Liver (tissue), 8 donors: ENCODE measurements at regions not wholly inside any gene's neighbourhood (a gene's known extent, or its start where the extent isn't known, plus 50 kb on each side); places are given as distances from the start of the nearest gene placed in this dataset.

ENCODE experiments used
- DNase-seq: peaks from one replicate; pipeline ENCODE4 v3.0.0-alpha.2; 2017; ENCODE audit warnings: low spot score
- H3K27ac ChIP-seq, 2 donors: one replicate each; pipeline ENCODE4 v1.7.0; 2013; ENCODE audit warnings: inconsistent platforms in 2 of 2, low read length in 2 of 2, control low read depth in 1 of 2, low read depth in 1 of 2, mild to moderate bottlenecking in 1 of 2
- H3K27me3 ChIP-seq, 4 donors: one replicate each; pipeline versions ENCODE4 v1.6.1 to v1.7.0; 2013; ENCODE audit warnings: low read length in 3 of 4, inconsistent platforms in 1 of 4, mild to moderate bottlenecking in 1 of 4, moderate library complexity in 1 of 4; ENCODE audit not compliant: control insufficient read depth in 4 of 4, insufficient read depth in 4 of 4
- H3K36me3 ChIP-seq, 4 donors: one replicate each; pipeline versions ENCODE4 v1.6.1 to v1.7.0; 2013; ENCODE audit warnings: low read length in 3 of 4, mild to moderate bottlenecking in 3 of 4, low read depth in 1 of 4, moderate library complexity in 1 of 4; ENCODE audit not compliant: control insufficient read depth in 4 of 4, insufficient read depth in 3 of 4
- H3K4me1 ChIP-seq, 4 donors: one replicate each; pipeline versions ENCODE4 v1.6.1 to v1.7.0; 2013; ENCODE audit warnings: low read length in 3 of 4, mild to moderate bottlenecking in 3 of 4, moderate library complexity in 1 of 4; ENCODE audit not compliant: control insufficient read depth in 4 of 4, insufficient read depth in 4 of 4
- H3K4me3 ChIP-seq, 3 donors: one replicate each; pipeline versions ENCODE4 v1.6.1 to v1.7.0; 2013; ENCODE audit warnings: low read length in 3 of 3, control low read depth in 1 of 3, low read depth in 1 of 3, mild to moderate bottlenecking in 1 of 3
- H3K9ac ChIP-seq, 2 donors: one replicate each; pipeline ENCODE4 v1.7.0; 2013; ENCODE audit warnings: low read length in 2 of 2, mild to moderate bottlenecking in 2 of 2, moderate library complexity in 2 of 2, control low read depth in 1 of 2, low read depth in 1 of 2
- H3K9me3 ChIP-seq, 4 donors: one replicate each; pipeline versions ENCODE4 v1.6.1 to v1.7.0; 2013; ENCODE audit warnings: low read length in 3 of 4; ENCODE audit not compliant: control insufficient read depth in 4 of 4
- CTCF ChIP-seq: fragments of 150-350 bp; IDR thresholded peaks from 2 replicates; pipeline ENCODE4 v1.5.1; 2017; ENCODE audit warnings: improper control_type of control experiment, low read depth, low read length; ENCODE audit not compliant: missing input control
- EGR1 ChIP-seq, 2 donors: IDR thresholded peaks; 2 replicates each; pipeline ENCODE4 v1.6.1; 2016 to 2018; ENCODE audit warnings: antibody characterized with exemption in 2 of 2, low read depth in 2 of 2
- FOXA2 ChIP-seq: IDR thresholded peaks from 2 replicates; pipeline ENCODE4 v1.6.1; 2016; ENCODE audit warnings: antibody characterized with exemption
- GABPA ChIP-seq, 2 donors: IDR thresholded peaks in 1 of 2; conservative IDR thresholded peaks in 1 of 2; 2 replicates each; pipeline ENCODE4 v1.6.1; 2016; ENCODE audit warnings: antibody characterized with exemption in 2 of 2, mild to moderate bottlenecking in 1 of 2, moderate library complexity in 1 of 2
- HNF4A ChIP-seq, 2 donors: conservative IDR thresholded peaks; 2 replicates each; pipeline ENCODE4 v1.6.1; 2016; ENCODE audit warnings: antibody characterized with exemption in 2 of 2, mild to moderate bottlenecking in 2 of 2
- HNF4G ChIP-seq: IDR thresholded peaks from 2 replicates; pipeline ENCODE4 v1.6.1; 2016; ENCODE audit warnings: antibody characterized with exemption
- JUND ChIP-seq, 2 donors: IDR thresholded peaks; 2 replicates each; pipeline ENCODE4 v1.6.1; 2016; ENCODE audit warnings: antibody characterized with exemption in 2 of 2
- MAX ChIP-seq: IDR thresholded peaks from 2 replicates; pipeline ENCODE4 v1.6.1; 2016; ENCODE audit warnings: antibody characterized with exemption
- NR2F2 ChIP-seq: IDR thresholded peaks from 2 replicates; pipeline ENCODE4 v1.6.1; 2016; ENCODE audit warnings: antibody characterized with exemption
- RAD21 ChIP-seq, 2 donors: IDR thresholded peaks; 2 replicates each; pipeline ENCODE4 v1.6.1; 2016; ENCODE audit warnings: antibody characterized with exemption in 2 of 2, mild to moderate bottlenecking in 2 of 2
- REST ChIP-seq: IDR thresholded peaks from 2 replicates; pipeline ENCODE4 v1.6.1; 2016; ENCODE audit warnings: antibody characterized with exemption, mild to moderate bottlenecking
- RXRA ChIP-seq, 2 donors: IDR thresholded peaks; 2 replicates each; pipeline ENCODE4 v1.6.1; 2017 to 2018; ENCODE audit warnings: antibody characterized with exemption in 2 of 2, mild to moderate bottlenecking in 1 of 2
- SP1 ChIP-seq: IDR thresholded peaks from 2 replicates; pipeline ENCODE4 v1.6.1; 2018; ENCODE audit warnings: antibody characterized with exemption, mild to moderate bottlenecking
- TAF1 ChIP-seq: conservative IDR thresholded peaks from 2 replicates; pipeline ENCODE4 v1.6.1; 2016; ENCODE audit warnings: antibody characterized with exemption, mild to moderate bottlenecking
- ZBTB33 ChIP-seq: IDR thresholded peaks from 2 replicates; pipeline ENCODE4 v1.6.1; 2016; ENCODE audit warnings: antibody characterized with exemption
- WGBS: extraction: QIAGEN DNeasy Blood & Tissue Kit; methylation state at CpG from one replicate; pipeline ENCODE4 v1.1.7; 2013; 5-methylcytosine and 5-hydroxymethylcytosine counted together
- donor health status: healthy.
- donor health status: healthy.
- donor health status: healthy.
- donor health status: healthy.
- donor health status: healthy.

- H3K27ac ChIP-seq = no peak overlapping the region
- H3K27me3 ChIP-seq = no peaks in the 10 kb centered on the region
- H3K4me3 ChIP-seq = no peak overlapping the region
- no peaks in the 10 kb centered on the region for H3K4me1 ChIP-seq
- TF ChIP-seq NR2F2 (no peak), EGR1 (IDR thresholded peaks at IDR 0.05; ENCODE audit: low read depth in 2 of 2) (no peak), ZBTB33 (no peak), SP1 (no peak), TAF1 (no peak), REST (no peak), CTCF (no peak), HNF4G (no peak), RAD21 (IDR thresholded peaks at IDR 0.05) (no peak), RXRA (IDR thresholded peaks at IDR 0.05) (no peak)
- WGBS = 83% methylated on average over 2 of the region's 2 CpGs
- DNase-seq = no peak
- H3K9me3 ChIP-seq = no peaks in the 10 kb centered on the region
- no peaks in the 10 kb centered on the region for H3K36me3 ChIP-seq
- no peak overlapping the region for H3K9ac ChIP-seq
Observed at GRCh38 chr12:88884600-88884999, 304.3 kb upstream of the KITLG start.

- H3K27me3 ChIP-seq = no peaks in the 10 kb centered on the region
- TF ChIP-seq HNF4G (no peak), GABPA (IDR thresholded peaks at IDR 0.05 in 1 of 2, conservative IDR thresholded peaks at IDR 0.05 in 1 of 2) (no peak), CTCF (no peak), RXRA (IDR thresholded peaks at IDR 0.05) (no peak), RAD21 (IDR thresholded peaks at IDR 0.05) (no peak), TAF1 (no peak), EGR1 (IDR thresholded peaks at IDR 0.05; ENCODE audit: low read depth in 2 of 2) (no peak), SP1 (no peak), REST (no peak), HNF4A (conservative IDR thresholded peaks at IDR 0.05) (no peak), JUND (IDR thresholded peaks at IDR 0.05) (no peak), ZBTB33 (no peak), NR2F2 (no peak), MAX (no peak), FOXA2 (no peak)
- 94% methylated on average over 1 of the region's 1 CpG for WGBS
- H3K9ac ChIP-seq = no peak overlapping the region
- H3K27ac ChIP-seq = no peak overlapping the region
- H3K4me3 ChIP-seq = no peak overlapping the region
- H3K4me1 ChIP-seq = no peaks in the 10 kb centered on the region
- no peak for DNase-seq
- H3K9me3 ChIP-seq = no peaks in the 10 kb centered on the region
- no peaks in the 10 kb centered on the region for H3K36me3 ChIP-seq
Observed at GRCh38 chr12:88882662-88883061, 302.4 kb upstream of the KITLG start.
